ENCODE measurements at regions not wholly inside any gene's neighbourhood (a gene's known extent, or its start where the extent isn't known, plus 50 kb on each side); places are given as distances from the start of the nearest gene placed in this dataset.

DNA sequence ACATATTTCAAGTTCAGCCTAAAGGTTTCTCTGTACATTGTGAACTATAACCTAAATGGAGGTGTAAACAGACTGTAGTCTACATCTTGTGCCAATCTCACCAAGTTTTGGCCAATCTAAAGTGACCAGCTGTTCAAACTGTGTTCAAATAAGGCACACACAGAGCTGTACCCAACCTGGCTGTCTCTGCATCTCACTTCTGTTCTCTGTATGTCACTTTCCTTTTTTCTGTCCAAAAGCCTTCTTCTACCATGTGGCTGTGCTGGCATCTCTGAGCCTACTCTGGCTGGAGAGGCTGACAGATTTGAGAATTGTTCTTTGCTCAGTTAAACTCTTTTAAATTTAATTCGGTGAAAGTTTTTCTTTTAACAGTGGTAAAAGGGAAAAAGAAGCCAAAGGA is 817.9 kb downstream of the SOCS6 start:
- Histone ChIP-seq H3K4me3 (ENCODE audit: low read depth, low read length) (no peak overlapping the region), H3K27ac (no peak overlapping the region), H3K36me3 (replicated peaks) (no peaks in the 10 kb centered on the region), H3K27me3 (replicated peaks) (no peaks in the 10 kb centered on the region)
- TF ChIP-seq, protein P1, sequence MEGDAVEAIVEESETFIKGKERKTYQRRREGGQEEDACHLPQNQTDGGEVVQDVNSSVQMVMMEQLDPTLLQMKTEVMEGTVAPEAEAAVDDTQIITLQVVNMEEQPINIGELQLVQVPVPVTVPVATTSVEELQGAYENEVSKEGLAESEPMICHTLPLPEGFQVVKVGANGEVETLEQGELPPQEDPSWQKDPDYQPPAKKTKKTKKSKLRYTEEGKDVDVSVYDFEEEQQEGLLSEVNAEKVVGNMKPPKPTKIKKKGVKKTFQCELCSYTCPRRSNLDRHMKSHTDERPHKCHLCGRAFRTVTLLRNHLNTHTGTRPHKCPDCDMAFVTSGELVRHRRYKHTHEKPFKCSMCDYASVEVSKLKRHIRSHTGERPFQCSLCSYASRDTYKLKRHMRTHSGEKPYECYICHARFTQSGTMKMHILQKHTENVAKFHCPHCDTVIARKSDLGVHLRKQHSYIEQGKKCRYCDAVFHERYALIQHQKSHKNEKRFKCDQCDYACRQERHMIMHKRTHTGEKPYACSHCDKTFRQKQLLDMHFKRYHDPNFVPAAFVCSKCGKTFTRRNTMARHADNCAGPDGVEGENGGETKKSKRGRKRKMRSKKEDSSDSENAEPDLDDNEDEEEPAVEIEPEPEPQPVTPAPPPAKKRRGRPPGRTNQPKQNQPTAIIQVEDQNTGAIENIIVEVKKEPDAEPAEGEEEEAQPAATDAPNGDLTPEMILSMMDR (IDR thresholded peaks at IDR 0.05; ENCODE audit: low read depth, low read length, missing control alignments): no peak
- no peak for DNase-seq
- in situ Hi-C loops (cut with HindIII; ENCODE audit: low pct_ligation_motif_present, low sequenced_read_pairs): no loop called here

DNA sequence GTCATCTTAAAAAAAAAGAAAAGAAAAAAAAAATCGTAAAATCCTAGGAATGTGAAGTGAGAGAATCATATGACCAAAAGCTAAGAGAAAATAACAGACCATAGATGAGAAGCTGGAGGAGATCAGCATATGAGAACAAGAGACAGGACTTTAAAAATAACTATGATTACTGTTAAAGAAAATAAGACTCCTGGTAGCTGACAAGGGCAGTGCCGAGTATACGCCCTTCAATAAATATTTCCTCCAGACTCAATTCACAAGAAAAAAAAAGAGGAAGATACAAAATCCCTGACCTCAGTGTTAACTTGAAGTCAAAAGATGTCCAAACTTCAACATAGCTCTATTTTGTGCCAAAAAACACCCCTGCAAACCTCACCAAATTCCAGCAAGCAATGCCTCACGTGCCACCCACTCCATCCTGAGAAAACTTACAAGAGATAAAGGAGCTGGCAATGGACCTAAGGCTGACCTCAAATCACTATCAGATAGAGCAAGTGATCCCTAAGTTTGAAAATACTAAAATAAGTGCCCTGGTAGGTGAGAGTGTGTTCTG is 817.2 kb downstream of the SOCS6 start:
- no peak overlapping the region for H3K27ac ChIP-seq
- no peak overlapping the region for H3K4me3 ChIP-seq (ENCODE audit: low read depth, low read length)
- H3K36me3 ChIP-seq (replicated peaks): no peaks in the 10 kb centered on the region
- DNase-seq: no peak
- TF ChIP-seq, protein P1 (IDR thresholded peaks at IDR 0.05; ENCODE audit: low read depth, low read length, missing control alignments): no peak
- in situ Hi-C loops (cut with HindIII; ENCODE audit: low pct_ligation_motif_present, low sequenced_read_pairs): no loop called here
- no peaks in the 10 kb centered on the region for H3K27me3 ChIP-seq (replicated peaks)

DNA sequence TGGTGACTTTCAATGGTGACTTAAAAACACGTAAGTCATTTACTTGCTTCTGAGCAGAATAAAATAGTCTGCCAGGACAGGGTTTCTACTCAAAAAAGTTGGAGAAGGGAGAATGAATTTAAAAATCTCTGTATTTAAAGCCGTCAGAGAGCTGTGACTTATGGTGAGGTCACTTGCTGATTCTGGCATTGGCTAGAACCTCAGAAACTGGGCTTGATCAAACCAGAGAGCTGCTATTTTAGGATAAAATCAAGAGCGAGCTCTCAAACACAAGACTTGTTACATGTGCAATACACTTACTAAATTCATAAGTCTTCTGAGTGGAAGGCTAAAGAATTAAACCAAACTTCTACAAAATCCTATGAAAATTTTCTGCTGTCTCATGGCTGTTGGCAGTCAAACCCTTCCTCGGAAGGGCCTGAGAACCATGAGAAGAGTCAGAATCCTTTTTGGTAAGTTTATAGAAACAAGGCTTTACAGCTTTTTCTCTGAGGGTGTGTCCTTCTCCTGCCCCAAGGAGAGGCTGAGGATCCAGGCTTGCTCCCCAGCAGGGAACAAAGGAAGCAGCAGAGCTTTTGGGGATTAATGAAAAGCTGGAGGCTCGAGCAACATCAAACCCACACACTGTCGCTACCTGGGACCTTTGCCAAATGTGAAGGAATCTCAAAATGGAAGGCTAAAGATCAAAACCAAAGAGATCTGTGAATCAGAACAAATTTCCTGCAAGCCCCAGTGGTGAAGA is 816.4 kb downstream of the SOCS6 start:
- no peaks in the 10 kb centered on the region for H3K36me3 ChIP-seq (replicated peaks)
- no peak overlapping the region for H3K27ac ChIP-seq
- H3K4me3 ChIP-seq (ENCODE audit: low read depth, low read length): no peak overlapping the region
- in situ Hi-C loops (cut with HindIII; ENCODE audit: low pct_ligation_motif_present, low sequenced_read_pairs): no loop called here
- H3K27me3 ChIP-seq (replicated peaks): no peaks in the 10 kb centered on the region
- DNase-seq: peak; percentile 5
- TF ChIP-seq, protein P1 (IDR thresholded peaks at IDR 0.05; ENCODE audit: low read depth, low read length, missing control alignments): no peak

DNA sequence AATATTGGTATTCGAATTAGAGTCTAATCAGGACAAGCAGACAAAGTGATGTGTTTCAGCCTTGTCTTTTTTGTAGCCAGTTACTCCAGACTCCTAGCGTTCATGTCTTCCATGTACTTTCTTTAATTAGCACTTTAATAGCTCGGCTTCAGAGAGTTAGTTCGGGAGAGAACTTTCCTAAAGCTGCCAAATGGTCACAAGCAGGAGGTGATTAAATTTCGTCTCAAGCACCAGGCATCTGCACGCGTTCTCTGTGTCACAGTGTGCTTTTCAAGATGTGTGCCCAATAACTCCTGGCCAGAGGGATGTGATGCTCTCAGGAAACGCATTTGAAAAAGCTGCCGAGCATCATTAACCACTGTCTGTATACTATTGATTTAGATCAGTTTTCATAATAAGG is 790.8 kb downstream of the SOCS6 start:
- Histone ChIP-seq H3K27ac (no peak overlapping the region), H3K4me3 (ENCODE audit: low read depth, low read length) (no peak overlapping the region), H3K27me3 (replicated peaks) (no peaks in the 10 kb centered on the region), H3K36me3 (replicated peaks) (no peaks in the 10 kb centered on the region)
- in situ Hi-C loops (cut with HindIII; ENCODE audit: low pct_ligation_motif_present, low sequenced_read_pairs): no loop called here
- no peak for DNase-seq
- TF ChIP-seq, protein P1 (IDR thresholded peaks at IDR 0.05; ENCODE audit: low read depth, low read length, missing control alignments): no peak

DNA sequence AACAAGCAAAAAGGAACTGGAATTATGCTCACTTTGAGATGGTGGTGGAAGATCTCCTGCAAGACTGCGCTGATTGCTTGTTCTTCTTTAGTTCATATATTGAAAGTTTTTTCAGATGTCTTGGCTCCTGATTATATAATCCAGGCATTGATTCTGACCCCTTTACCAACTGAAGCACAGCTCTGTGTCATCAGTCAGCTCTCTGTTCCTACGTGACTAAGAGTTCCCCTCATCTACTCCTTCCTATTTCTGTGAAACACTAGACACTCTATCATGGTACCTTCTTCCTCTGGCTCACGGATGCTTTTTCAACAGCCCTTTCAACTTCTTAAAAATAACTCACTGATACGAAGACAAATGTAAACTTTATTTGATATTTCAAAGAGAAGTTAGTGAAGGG is 788.6 kb downstream of the SOCS6 start:
- Histone ChIP-seq H3K4me3 (ENCODE audit: low read depth, low read length) (no peak overlapping the region), H3K36me3 (replicated peaks) (no peaks in the 10 kb centered on the region), H3K27me3 (replicated peaks) (no peaks in the 10 kb centered on the region), H3K27ac (no peak overlapping the region)
- DNase-seq: no peak
- in situ Hi-C loops (cut with HindIII; ENCODE audit: low pct_ligation_motif_present, low sequenced_read_pairs): no loop called here
- TF ChIP-seq, protein P1 (IDR thresholded peaks at IDR 0.05; ENCODE audit: low read depth, low read length, missing control alignments): no peak

DNA sequence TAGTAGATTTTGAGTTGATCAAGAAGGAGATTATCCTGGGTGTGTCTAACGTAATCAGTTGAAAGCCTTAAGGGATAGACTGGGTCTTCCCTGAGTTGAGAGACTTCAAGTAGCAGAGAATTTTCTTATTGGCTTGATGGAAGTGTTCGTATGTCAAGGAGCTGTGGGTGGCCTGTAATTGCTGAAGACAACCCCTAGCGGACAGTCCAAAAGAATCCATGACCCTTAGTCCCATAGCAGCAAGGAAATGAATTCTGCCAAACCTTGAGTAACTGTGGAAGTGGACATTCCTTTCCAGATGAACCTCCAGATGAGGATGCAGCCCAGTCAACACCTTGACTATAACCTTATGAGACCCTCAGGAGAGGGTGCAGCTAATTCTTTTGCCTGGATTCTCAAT is 786.3 kb downstream of the SOCS6 start:
- TF ChIP-seq, protein P1 (IDR thresholded peaks at IDR 0.05; ENCODE audit: low read depth, low read length, missing control alignments): no peak
- in situ Hi-C loops (cut with HindIII; ENCODE audit: low pct_ligation_motif_present, low sequenced_read_pairs): no loop called here
- no peak overlapping the region for H3K27ac ChIP-seq
- DNase-seq: no peak
- H3K27me3 ChIP-seq (replicated peaks): no peaks in the 10 kb centered on the region
- no peaks in the 10 kb centered on the region for H3K36me3 ChIP-seq (replicated peaks)
- H3K4me3 ChIP-seq (ENCODE audit: low read depth, low read length): no peak overlapping the region

All from brain microvascular endothelial cell (primary cell).